ENCODE measurements at regions not wholly inside any gene's neighbourhood (a gene's known extent, or its start where the extent isn't known, plus 50 kb on each side); places are given as distances from the start of the nearest gene placed in this dataset.

DNA sequence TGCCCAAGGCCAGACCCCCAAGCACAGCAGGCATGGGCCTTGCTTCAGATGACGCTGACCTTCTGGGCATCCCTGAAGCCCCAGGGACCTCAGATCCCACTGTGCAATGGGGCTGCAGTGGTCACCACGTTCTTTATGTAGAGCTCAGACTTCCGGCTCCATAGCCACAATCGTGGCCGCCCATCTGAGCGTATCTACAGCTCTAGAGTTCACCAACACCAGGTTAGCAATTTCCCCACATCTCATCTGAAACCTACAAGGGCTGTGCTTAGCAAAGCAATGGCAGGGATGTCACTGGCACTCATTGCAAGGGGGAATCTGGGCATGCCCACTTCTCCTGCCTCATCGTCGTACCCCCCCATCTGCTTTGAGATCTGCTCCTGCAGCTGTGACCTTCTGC, 384.4 kb upstream of the TSHZ3 start:
- no peak overlapping the region for H3K27ac ChIP-seq (ENCODE audit: low read depth, low read length)
- no peaks in the 10 kb centered on the region for H3K4me1 ChIP-seq (ENCODE audit: control insufficient read depth, insufficient read depth, low read length)
- H3K4me3 ChIP-seq (ENCODE audit: low read length): no peak overlapping the region
- no peak overlapping the region for H3K9ac ChIP-seq (ENCODE audit: low read length)
- H3K36me3 ChIP-seq (ENCODE audit: control insufficient read depth, insufficient read depth, low read length): no peaks in the 10 kb centered on the region
- H3K27me3 ChIP-seq (ENCODE audit: control insufficient read depth, insufficient read depth, low read length): no peaks in the 10 kb centered on the region

DNA sequence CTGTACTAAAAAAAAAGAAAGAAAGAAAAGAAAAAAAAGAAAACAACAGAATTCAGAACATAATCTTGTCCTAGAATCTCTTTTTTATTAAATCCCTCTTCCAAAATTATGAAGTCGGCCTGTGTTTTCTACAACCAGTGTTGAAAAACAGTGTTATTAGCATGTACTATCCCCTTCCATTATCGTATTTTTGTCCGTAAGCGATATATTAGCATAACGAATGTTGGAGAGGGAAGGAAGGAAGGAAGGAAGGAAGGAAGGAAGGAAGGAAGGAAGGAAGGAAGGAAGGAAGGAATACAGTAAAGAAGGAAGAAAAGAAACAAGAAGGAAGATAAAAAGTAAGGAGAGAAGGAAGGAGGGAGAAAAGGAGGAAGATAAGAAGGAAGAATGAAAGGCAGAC, 393.0 kb upstream of the TSHZ3 start:
- Histone ChIP-seq H3K9ac (ENCODE audit: low read length) (no peak overlapping the region), H3K27me3 (ENCODE audit: control insufficient read depth, insufficient read depth, low read length) (no peaks in the 10 kb centered on the region), H3K4me3 (ENCODE audit: low read length) (no peak overlapping the region), H3K4me1 (ENCODE audit: control insufficient read depth, insufficient read depth, low read length) (no peaks in the 10 kb centered on the region), H3K27ac (ENCODE audit: low read depth, low read length) (no peak overlapping the region), H3K36me3 (ENCODE audit: control insufficient read depth, insufficient read depth, low read length) (no peaks in the 10 kb centered on the region)

DNA sequence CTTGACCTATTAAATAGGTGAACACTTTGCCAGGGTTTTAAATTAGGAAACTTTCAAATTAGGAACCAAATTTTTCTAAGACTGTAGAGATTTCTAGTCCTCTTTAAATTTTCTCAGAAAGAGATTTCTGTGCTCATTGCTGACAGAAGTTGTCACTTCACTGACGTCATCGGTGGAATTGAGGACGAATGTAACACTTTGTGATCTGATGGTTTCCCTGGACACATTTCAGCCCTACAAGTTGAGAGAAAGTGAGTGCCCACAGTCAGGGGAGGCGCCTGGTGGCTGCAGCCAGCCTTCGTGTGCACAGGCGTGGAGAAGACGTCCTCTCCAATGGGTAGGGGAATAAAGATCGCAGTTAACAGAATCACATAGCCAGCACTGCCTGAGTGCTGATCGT, 396.5 kb upstream of the TSHZ3 start:
- no peak overlapping the region for H3K9ac ChIP-seq (ENCODE audit: low read length)

DNA sequence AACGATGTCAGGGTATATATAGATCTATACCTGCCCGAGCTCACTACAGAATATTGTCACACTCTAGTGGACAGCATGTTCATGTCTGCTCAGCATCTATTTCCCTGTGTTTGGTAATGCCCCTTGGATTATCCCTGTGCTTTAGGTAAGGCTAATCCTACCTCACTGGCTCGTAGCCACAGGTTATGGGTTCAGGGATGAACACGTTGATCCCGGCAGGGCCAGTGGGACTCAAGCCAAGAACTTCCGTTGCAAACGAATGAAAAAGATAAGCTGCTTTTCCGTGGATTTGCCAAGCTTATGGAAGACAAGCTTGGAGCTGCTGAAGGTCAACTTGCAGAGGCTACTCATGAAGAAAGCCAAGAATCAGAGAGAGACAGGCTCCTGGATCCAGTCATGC, 400.0 kb upstream of the TSHZ3 start:
- Histone ChIP-seq H3K9ac (ENCODE audit: low read length) (no peak overlapping the region), H3K4me3 (ENCODE audit: low read length) (no peak overlapping the region), H3K27ac (ENCODE audit: low read depth, low read length) (no peak overlapping the region), H3K27me3 (ENCODE audit: control insufficient read depth, insufficient read depth, low read length) (no peaks in the 10 kb centered on the region), H3K4me1 (ENCODE audit: control insufficient read depth, insufficient read depth, low read length) (no peaks in the 10 kb centered on the region), H3K36me3 (ENCODE audit: control insufficient read depth, insufficient read depth, low read length) (no peaks in the 10 kb centered on the region)

More for the DNA sequence above, 396.5 kb upstream of the TSHZ3 start:
- Histone ChIP-seq H3K27ac (ENCODE audit: low read depth, low read length) (no peak overlapping the region), H3K27me3 (ENCODE audit: control insufficient read depth, insufficient read depth, low read length) (no peaks in the 10 kb centered on the region), H3K36me3 (ENCODE audit: control insufficient read depth, insufficient read depth, low read length) (no peaks in the 10 kb centered on the region), H3K4me3 (ENCODE audit: low read length) (no peak overlapping the region), H3K4me1 (ENCODE audit: control insufficient read depth, insufficient read depth, low read length) (no peaks in the 10 kb centered on the region)

DNA sequence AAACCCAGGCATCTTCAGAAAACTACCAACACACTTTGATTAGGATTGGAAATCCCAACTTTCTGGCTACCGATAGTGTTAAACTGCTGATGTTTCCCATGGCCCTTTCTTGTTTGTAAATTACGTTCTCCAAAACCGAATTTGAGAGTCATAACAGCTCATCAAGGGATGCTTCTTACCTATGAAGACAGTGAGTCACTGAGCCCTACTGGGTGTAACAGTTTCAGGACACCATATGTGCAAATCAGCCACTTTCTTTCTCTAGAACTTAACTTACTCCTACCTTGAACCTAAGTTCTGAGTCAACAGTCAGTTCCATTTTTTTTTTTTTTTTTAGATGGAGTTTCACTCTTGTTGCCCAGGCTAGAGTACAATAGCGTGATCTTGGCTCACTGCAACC, 410.1 kb upstream of the TSHZ3 start:
- Histone ChIP-seq H3K36me3 (ENCODE audit: control insufficient read depth, insufficient read depth, low read length) (no peaks in the 10 kb centered on the region), H3K27me3 (ENCODE audit: control insufficient read depth, insufficient read depth, low read length) (no peaks in the 10 kb centered on the region), H3K4me1 (ENCODE audit: control insufficient read depth, insufficient read depth, low read length) (no peaks in the 10 kb centered on the region), H3K9ac (ENCODE audit: low read length) (no peak overlapping the region), H3K4me3 (ENCODE audit: low read length) (no peak overlapping the region), H3K27ac (ENCODE audit: low read depth, low read length) (no peak overlapping the region)

DNA sequence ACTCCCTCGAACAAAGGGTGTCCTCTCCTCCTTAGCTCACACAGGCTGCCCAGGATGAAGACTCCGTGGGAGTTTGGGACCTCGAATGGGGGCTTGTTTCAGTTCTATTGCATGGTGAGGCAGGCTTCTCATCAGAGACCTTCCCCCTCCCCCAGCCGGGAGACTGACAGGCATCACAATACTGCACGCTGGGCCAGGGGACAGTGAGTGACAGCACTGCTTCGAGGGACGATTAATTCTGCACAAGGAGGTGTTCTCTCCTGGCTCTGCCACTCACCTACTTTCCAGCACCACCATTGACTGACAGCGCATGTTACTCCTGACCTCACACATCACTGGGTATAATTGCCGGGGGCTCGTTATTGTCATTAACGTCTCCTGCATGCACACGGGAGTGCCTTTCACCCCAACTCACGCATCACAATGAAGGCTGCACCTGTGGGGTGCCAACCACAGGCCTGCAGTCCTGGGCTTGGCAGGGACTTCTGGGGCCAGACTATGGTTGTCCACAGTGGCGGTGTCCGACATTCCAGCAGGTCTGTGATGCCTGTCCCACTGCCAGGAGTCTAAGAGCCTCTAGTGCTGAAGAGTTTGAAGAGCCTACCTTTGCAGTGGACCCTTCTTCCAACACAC, 412.2 kb upstream of the TSHZ3 start:
- Histone ChIP-seq H3K27ac (ENCODE audit: low read depth, low read length) (no peak overlapping the region), H3K27me3 (ENCODE audit: control insufficient read depth, insufficient read depth, low read length) (no peaks in the 10 kb centered on the region), H3K36me3 (ENCODE audit: control insufficient read depth, insufficient read depth, low read length) (no peaks in the 10 kb centered on the region)

DNA sequence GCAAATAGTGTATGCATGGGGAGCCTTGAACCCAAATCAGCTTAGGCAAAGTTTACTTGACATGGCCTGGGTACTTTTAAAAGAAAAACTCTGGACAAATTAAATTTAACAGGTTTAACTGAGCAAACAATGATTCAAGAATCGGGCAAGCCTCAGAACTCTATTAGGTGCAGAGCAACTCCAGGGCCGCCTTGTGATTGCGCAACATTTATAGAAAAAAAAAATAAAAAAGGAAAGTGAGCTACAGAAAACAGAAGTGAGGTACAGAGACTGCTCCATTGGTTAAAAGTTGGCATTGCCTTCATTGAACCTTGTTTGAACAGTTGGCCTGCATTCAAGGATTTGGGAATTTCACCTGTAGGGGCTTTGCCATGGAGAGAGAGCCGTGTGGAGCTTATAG, 421.0 kb upstream of the TSHZ3 start:
- H3K9ac ChIP-seq (ENCODE audit: low read length): no peak overlapping the region
- H3K27me3 ChIP-seq (ENCODE audit: control insufficient read depth, insufficient read depth, low read length): no peaks in the 10 kb centered on the region
- no peak overlapping the region for H3K27ac ChIP-seq (ENCODE audit: low read depth, low read length)
- no peak overlapping the region for H3K4me3 ChIP-seq (ENCODE audit: low read length)
- H3K36me3 ChIP-seq (ENCODE audit: control insufficient read depth, insufficient read depth, low read length): no peaks in the 10 kb centered on the region
- H3K4me1 ChIP-seq (ENCODE audit: control insufficient read depth, insufficient read depth, low read length): no peaks in the 10 kb centered on the region

More for the DNA sequence above, 412.2 kb upstream of the TSHZ3 start:
- no peak overlapping the region for H3K9ac ChIP-seq (ENCODE audit: low read length)
- H3K4me1 ChIP-seq (ENCODE audit: control insufficient read depth, insufficient read depth, low read length): no peaks in the 10 kb centered on the region
- H3K4me3 ChIP-seq (ENCODE audit: low read length): no peak overlapping the region

DNA sequence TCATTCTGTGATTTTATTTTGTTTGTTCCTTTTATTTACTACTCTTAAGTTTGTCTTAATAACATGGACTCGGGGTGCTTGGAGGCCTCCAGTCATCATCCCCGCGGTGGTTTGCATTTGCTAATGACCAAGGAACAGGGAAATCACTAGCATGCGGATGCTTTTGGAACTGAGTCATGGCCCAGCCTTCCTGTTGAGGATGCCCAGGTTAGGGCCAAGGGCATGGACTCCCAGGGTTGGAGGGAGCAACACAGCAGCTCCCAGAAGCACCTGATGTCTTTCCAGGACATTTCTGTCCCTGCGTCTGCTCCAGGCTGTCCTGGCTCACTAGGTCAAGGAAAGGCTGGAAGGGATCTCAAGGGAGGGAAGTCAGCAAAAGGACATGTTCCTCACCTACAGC, 423.7 kb upstream of the TSHZ3 start:
- no peaks in the 10 kb centered on the region for H3K27me3 ChIP-seq (ENCODE audit: control insufficient read depth, insufficient read depth, low read length)
- no peak overlapping the region for H3K9ac ChIP-seq (ENCODE audit: low read length)
- no peaks in the 10 kb centered on the region for H3K4me1 ChIP-seq (ENCODE audit: control insufficient read depth, insufficient read depth, low read length)
- H3K36me3 ChIP-seq (ENCODE audit: control insufficient read depth, insufficient read depth, low read length): no peaks in the 10 kb centered on the region
- no peak overlapping the region for H3K4me3 ChIP-seq (ENCODE audit: low read length)
- no peak overlapping the region for H3K27ac ChIP-seq (ENCODE audit: low read depth, low read length)

DNA sequence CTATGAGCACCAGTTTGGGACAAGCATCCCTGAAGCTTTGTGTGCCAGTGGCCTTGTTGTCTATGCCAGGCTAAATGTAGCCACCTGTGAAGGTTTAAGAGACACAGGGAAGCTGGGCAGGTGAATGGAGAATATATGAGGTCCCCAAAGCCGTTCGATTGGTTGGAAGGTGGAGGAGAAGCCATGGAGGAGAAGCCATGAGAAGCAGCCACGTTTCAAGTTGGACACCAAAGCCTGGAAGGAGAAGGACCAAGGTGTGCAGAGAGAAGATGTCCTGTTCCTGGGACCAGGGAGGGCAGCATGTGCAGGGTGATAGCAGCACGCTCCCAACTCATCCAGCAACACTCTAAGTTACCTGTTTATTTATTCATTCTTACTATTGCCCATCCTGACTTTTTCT, 432.3 kb upstream of the TSHZ3 start:
- H3K4me3 ChIP-seq (ENCODE audit: low read length): no peak overlapping the region
- H3K36me3 ChIP-seq (ENCODE audit: control insufficient read depth, insufficient read depth, low read length): no peaks in the 10 kb centered on the region
- H3K4me1 ChIP-seq (ENCODE audit: control insufficient read depth, insufficient read depth, low read length): no peaks in the 10 kb centered on the region
- no peak overlapping the region for H3K9ac ChIP-seq (ENCODE audit: low read length)
- no peaks in the 10 kb centered on the region for H3K27me3 ChIP-seq (ENCODE audit: control insufficient read depth, insufficient read depth, low read length)
- no peak overlapping the region for H3K27ac ChIP-seq (ENCODE audit: low read depth, low read length)

DNA sequence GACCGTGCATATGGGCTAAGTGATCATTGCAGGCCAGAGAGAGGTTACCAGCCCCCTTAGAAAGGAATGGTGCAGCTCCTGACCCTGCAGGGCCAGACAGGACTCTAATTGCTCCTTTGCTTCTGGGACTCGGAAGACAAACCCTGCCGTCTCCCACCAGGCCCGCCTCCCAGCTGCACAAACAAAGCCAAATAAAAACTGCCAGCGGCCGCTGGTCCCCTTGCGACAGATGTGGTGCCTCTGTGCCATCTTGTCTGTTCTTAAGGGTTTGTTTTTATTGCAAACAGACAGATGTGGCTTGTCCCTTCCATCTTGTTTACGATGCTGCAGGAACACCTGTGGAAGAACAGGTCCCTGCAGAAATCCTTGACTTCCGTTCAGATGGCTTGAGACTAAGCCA, 434.4 kb upstream of the TSHZ3 start:
- no peaks in the 10 kb centered on the region for H3K36me3 ChIP-seq (ENCODE audit: control insufficient read depth, insufficient read depth, low read length)
- H3K4me3 ChIP-seq (ENCODE audit: low read length): no peak overlapping the region
- H3K4me1 ChIP-seq (ENCODE audit: control insufficient read depth, insufficient read depth, low read length): no peaks in the 10 kb centered on the region
- no peak overlapping the region for H3K27ac ChIP-seq (ENCODE audit: low read depth, low read length)
- no peaks in the 10 kb centered on the region for H3K27me3 ChIP-seq (ENCODE audit: control insufficient read depth, insufficient read depth, low read length)
- H3K9ac ChIP-seq (ENCODE audit: low read length): no peak overlapping the region

DNA sequence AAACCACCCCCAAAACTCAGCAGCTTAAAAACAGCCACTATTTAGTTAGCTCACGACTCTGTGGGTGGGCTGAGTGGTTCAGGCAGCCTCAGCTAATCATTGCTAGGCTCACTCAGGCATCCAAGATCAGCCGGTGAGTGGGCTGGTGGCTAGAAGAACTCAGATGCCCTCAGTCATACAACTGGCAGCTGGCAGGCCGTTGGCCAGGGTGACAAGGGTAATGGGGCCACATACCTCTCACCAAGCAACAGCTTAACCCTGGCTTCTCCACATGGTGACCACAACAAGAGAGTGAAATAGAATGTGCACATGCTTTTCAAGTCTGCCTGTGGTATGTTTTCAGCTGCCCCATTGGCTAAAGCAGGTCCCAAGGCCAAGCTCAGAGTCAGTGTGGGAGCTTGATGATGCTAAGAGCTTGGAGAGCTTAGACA, 435.4 kb upstream of the TSHZ3 start:
- Histone ChIP-seq H3K27me3 (ENCODE audit: control insufficient read depth, insufficient read depth, low read length) (no peaks in the 10 kb centered on the region), H3K36me3 (ENCODE audit: control insufficient read depth, insufficient read depth, low read length) (no peaks in the 10 kb centered on the region), H3K9ac (ENCODE audit: low read length) (no peak overlapping the region), H3K27ac (ENCODE audit: low read depth, low read length) (no peak overlapping the region), H3K4me1 (ENCODE audit: control insufficient read depth, insufficient read depth, low read length) (no peaks in the 10 kb centered on the region), H3K4me3 (ENCODE audit: low read length) (no peak overlapping the region)

DNA sequence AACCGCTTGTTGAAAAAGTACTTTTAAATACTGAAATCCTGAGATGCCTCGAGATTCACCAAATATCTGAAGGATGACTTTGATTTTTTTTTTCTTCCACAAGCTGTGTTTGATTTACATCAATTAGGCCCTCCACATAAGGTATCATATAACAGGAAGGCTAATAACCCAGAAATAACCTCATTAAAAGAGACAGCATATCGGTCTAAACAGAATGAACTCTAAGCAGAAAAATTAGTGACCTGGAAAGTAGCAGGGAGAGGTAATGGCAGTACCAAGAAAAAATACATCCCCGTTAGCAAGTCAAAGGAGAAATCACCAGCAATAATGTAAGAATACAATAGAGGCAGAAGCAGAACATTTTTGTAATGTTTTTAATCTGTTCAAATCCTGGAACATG, 452.4 kb upstream of the TSHZ3 start:
- no peaks in the 10 kb centered on the region for H3K36me3 ChIP-seq (ENCODE audit: control insufficient read depth, insufficient read depth, low read length)
- no peak overlapping the region for H3K4me3 ChIP-seq (ENCODE audit: low read length)
- H3K27me3 ChIP-seq (ENCODE audit: control insufficient read depth, insufficient read depth, low read length): no peaks in the 10 kb centered on the region
- H3K9ac ChIP-seq (ENCODE audit: low read length): no peak overlapping the region
- no peak overlapping the region for H3K27ac ChIP-seq (ENCODE audit: low read depth, low read length)
- H3K4me1 ChIP-seq (ENCODE audit: control insufficient read depth, insufficient read depth, low read length): no peaks in the 10 kb centered on the region

DNA sequence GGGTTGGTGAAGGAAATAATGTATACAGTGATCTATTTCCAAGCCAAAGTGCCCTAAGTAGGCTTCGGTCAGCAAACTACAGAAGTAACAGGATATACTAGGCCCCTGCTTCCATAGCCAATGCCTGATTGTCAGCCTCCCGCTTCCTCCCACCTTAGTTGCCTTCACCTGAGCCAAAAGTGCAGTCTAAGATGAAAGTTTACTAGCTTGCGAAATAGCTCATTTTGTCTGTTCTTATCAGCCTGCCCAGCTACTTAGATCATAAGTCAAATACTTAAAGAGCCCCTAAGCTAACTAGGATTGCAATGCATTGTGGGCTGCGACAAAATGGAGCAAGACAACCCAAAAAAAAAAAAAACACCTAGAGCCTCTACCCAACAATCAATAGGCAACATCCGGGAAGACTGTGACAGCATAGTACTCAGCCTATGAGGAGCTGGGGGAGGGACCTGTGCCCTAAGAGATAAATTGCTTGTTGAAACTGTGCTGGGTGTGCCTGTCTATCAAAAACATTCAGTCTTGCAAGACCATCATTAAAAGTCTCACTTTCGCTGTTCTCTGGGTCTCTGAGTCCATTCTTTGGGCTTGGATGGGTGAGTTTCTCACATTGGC, 454.7 kb upstream of the TSHZ3 start:
- no peak overlapping the region for H3K27ac ChIP-seq (ENCODE audit: low read depth, low read length)
- no peak overlapping the region for H3K4me3 ChIP-seq (ENCODE audit: low read length)
- no peak overlapping the region for H3K9ac ChIP-seq (ENCODE audit: low read length)
- no peaks in the 10 kb centered on the region for H3K4me1 ChIP-seq (ENCODE audit: control insufficient read depth, insufficient read depth, low read length)
- H3K36me3 ChIP-seq (ENCODE audit: control insufficient read depth, insufficient read depth, low read length): no peaks in the 10 kb centered on the region
- H3K27me3 ChIP-seq (ENCODE audit: control insufficient read depth, insufficient read depth, low read length): no peaks in the 10 kb centered on the region

Data from rectal smooth muscle tissue (tissue), 1 donor.